Subcutaneous abdominal adipose tissue (tissue), 5 donors: ENCODE measurements at regions not wholly inside any gene's neighbourhood (a gene's known extent, or its start where the extent isn't known, plus 50 kb on each side); places are given as distances from the start of the nearest gene placed in this dataset.
"Not testable (repeated sequence)": the region's sequence is repeated elsewhere in the genome, so short reads cannot be mapped to it uniquely, and the experiment has no call there.

Source experiments
- H3K27ac ChIP-seq: one replicate; pipeline ENCODE4 v1.7.0; 2013; ENCODE audit warnings: low read depth, mild to moderate bottlenecking, inconsistent platforms, low read length, moderate library complexity
- H3K27me3 ChIP-seq, 5 donors: one replicate each; pipeline ENCODE4 v1.7.0; 2013; ENCODE audit warnings: low read length in 5 of 5, inconsistent platforms in 1 of 5; ENCODE audit not compliant: control insufficient read depth in 5 of 5, insufficient read depth in 4 of 5
- H3K36me3 ChIP-seq, 5 donors: one replicate each; pipeline ENCODE4 v1.7.0; 2013; ENCODE audit warnings: low read length in 5 of 5; ENCODE audit not compliant: control insufficient read depth in 5 of 5, insufficient read depth in 5 of 5
- H3K4me1 ChIP-seq, 5 donors: one replicate each; pipeline ENCODE4 v1.7.0; 2013; ENCODE audit warnings: low read length in 5 of 5, mild to moderate bottlenecking in 3 of 5, moderate library complexity in 1 of 5; ENCODE audit not compliant: control insufficient read depth in 5 of 5, insufficient read depth in 5 of 5
- H3K4me3 ChIP-seq, 5 donors: one replicate each; pipeline ENCODE4 v1.7.0; 2013; ENCODE audit warnings: low read length in 5 of 5, low read depth in 1 of 5
- H3K9ac ChIP-seq, 5 donors: one replicate each; pipeline ENCODE4 v1.7.0; 2013; ENCODE audit warnings: low read length in 5 of 5, mild to moderate bottlenecking in 4 of 5, moderate library complexity in 3 of 5
- H3K9me3 ChIP-seq, 5 donors: one replicate each; pipeline ENCODE4 v1.7.0; 2013; ENCODE audit warnings: low read length in 5 of 5; ENCODE audit not compliant: control insufficient read depth in 5 of 5
- donor health status: healthy.
- donor health status: healthy.
- donor health status: healthy.
- donor health status: healthy.
- donor health status: healthy.

GRCh38 chr21:15295875-15296274 is 231.1 kb upstream of the NRIP1 start:
- Histone ChIP-seq H3K27ac (no peak overlapping the region), H3K27me3 (no peaks in the 10 kb centered on the region), H3K9ac (no peak overlapping the region), H3K4me1 (peaks cover 0 to 3% (median 0%) of the 10 kb centered on the region in 5 donors), H3K36me3 (no peaks in the 10 kb centered on the region), H3K4me3 (no peak overlapping the region), H3K9me3 (peaks cover 0 to under 1% (median 0%) of the 10 kb centered on the region in 5 donors)

GRCh38 chr21:15297824-15298223 is 233.0 kb upstream of the NRIP1 start:
- no peaks in the 10 kb centered on the region for H3K36me3 ChIP-seq
- H3K9ac ChIP-seq, result no peak overlapping the region
- H3K4me1 ChIP-seq, result peaks cover 0 to 3% (median 0%) of the 10 kb centered on the region in 5 donors
- H3K27me3 ChIP-seq, result no peaks in the 10 kb centered on the region
- peaks cover 0 to 4% (median 0%) of the 10 kb centered on the region in 5 donors for H3K9me3 ChIP-seq
- H3K27ac ChIP-seq, result no peak overlapping the region
- H3K4me3 ChIP-seq, result no peak overlapping the region

- H3K27ac ChIP-seq, result no peak overlapping the region
- peaks cover 0 to 4% (median 0%) of the 10 kb centered on the region in 5 donors for H3K9me3 ChIP-seq
- H3K4me3 ChIP-seq, result no peak overlapping the region
- H3K4me1 ChIP-seq, result no peaks in the 10 kb centered on the region
- no peaks in the 10 kb centered on the region for H3K36me3 ChIP-seq
- H3K9ac ChIP-seq, result no peak overlapping the region
- no peaks in the 10 kb centered on the region for H3K27me3 ChIP-seq
Measured at GRCh38 chr21:15298306-15298705, 233.5 kb upstream of the NRIP1 start.

- not testable (repeated sequence) for H3K4me1 ChIP-seq, H3K36me3 ChIP-seq, H3K27ac ChIP-seq, H3K27me3 ChIP-seq, H3K9me3 ChIP-seq, H3K4me3 ChIP-seq, H3K9ac ChIP-seq
Measured at GRCh38 chr21:15298755-15299154, 234.0 kb upstream of the NRIP1 start.

- H3K9me3 ChIP-seq, result peaks cover 0 to 4% (median 0%) of the 10 kb centered on the region in 5 donors
- no peaks in the 10 kb centered on the region for H3K36me3 ChIP-seq
- no peaks in the 10 kb centered on the region for H3K4me1 ChIP-seq
- no peak overlapping the region for H3K9ac ChIP-seq
- peak overlapping the region; percentile 52 for H3K27ac ChIP-seq
- H3K27me3 ChIP-seq, result no peaks in the 10 kb centered on the region
- no peak overlapping the region for H3K4me3 ChIP-seq
Measured at GRCh38 chr21:15300131-15300530, 235.3 kb upstream of the NRIP1 start.

GRCh38 chr21:15301014-15301413 is 236.2 kb upstream of the NRIP1 start:
- Histone ChIP-seq H3K27me3 (no peaks in the 10 kb centered on the region), H3K9me3 (peaks cover 0 to 4% (median 0%) of the 10 kb centered on the region in 5 donors), H3K36me3 (no peaks in the 10 kb centered on the region), H3K4me1 (no peaks in the 10 kb centered on the region), H3K9ac (no peak overlapping the region), H3K27ac (no peak overlapping the region), H3K4me3 (no peak overlapping the region)

- Histone ChIP-seq H3K36me3 (no peaks in the 10 kb centered on the region), H3K9me3 (peaks cover 0 to 4% (median 0%) of the 10 kb centered on the region in 5 donors), H3K27ac (no peak overlapping the region), H3K4me1 (no peaks in the 10 kb centered on the region), H3K4me3 (no peak overlapping the region), H3K27me3 (no peaks in the 10 kb centered on the region), H3K9ac (no peak overlapping the region)
Measured at GRCh38 chr21:15301736-15302135, 236.9 kb upstream of the NRIP1 start.

- Histone ChIP-seq H3K27ac (no peak overlapping the region), H3K4me3 (no peak overlapping the region), H3K4me1 (peaks cover 0 to 10% (median 0%) of the 10 kb centered on the region in 5 donors), H3K36me3 (no peaks in the 10 kb centered on the region), H3K9ac (no peak overlapping the region), H3K9me3 (no peaks in the 10 kb centered on the region), H3K27me3 (no peaks in the 10 kb centered on the region)
Measured at GRCh38 chr21:15306271-15306670, 241.5 kb upstream of the NRIP1 start.

GRCh38 chr21:15308333-15308732 is 243.5 kb upstream of the NRIP1 start:
- no peak overlapping the region for H3K4me3 ChIP-seq
- no peaks in the 10 kb centered on the region for H3K36me3 ChIP-seq
- no peaks in the 10 kb centered on the region for H3K9me3 ChIP-seq
- no peak overlapping the region for H3K9ac ChIP-seq
- peaks cover 0 to 10% (median 0%) of the 10 kb centered on the region in 5 donors for H3K4me1 ChIP-seq
- no peak overlapping the region for H3K27ac ChIP-seq
- no peaks in the 10 kb centered on the region for H3K27me3 ChIP-seq

- no peaks in the 10 kb centered on the region for H3K36me3 ChIP-seq
- peaks cover 0 to 10% (median 0%) of the 10 kb centered on the region in 5 donors for H3K4me1 ChIP-seq
- H3K27me3 ChIP-seq, result no peaks in the 10 kb centered on the region
- no peaks in the 10 kb centered on the region for H3K9me3 ChIP-seq
- H3K9ac ChIP-seq, result no peak overlapping the region
- H3K27ac ChIP-seq, result no peak overlapping the region
- no peak overlapping the region for H3K4me3 ChIP-seq
Measured at GRCh38 chr21:15309022-15309590, 244.3 kb upstream of the NRIP1 start.
